HG03432 (cell line): ENCODE measurements at regions not wholly inside any gene's neighbourhood (a gene's known extent, or its start where the extent isn't known, plus 50 kb on each side); places are given as distances from the start of the nearest gene placed in this dataset.

Experiments
- ATAC-seq: cut with Tn5 transposase; IDR thresholded peaks from one replicate; pipeline ENCODE4 v1.9.1; 2021; ENCODE audit warnings: mild to moderate bottlenecking, moderate library complexity; ENCODE audit not compliant: unreplicated experiment

DNA sequence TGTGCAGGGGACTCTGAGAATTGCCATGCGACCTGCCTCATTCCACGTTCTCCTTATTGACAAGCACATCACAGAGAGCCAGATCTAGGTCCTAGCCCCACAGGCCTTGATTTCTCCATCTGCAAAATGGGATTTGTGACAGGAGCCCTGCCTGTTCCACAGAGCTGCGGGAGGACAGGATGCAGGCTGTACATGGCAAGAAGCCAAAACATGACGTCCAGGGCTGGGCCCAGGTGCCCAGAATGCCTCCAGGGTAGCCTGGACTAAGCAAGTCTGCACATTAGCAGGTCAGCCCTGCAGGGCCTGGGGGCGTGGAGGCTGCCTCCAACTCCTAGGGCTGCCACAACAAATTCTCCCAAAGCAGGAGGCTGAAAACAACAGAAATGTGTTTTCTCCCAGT, 235.7 kb upstream of the SDK2 start:
- ATAC-seq, result no peak

GRCh38 chr17:73882590-73882989, 238.3 kb upstream of the SDK2 start:
- ATAC-seq, result no peak

- no peak for ATAC-seq
Observed at GRCh38 chr17:73883175-73883574, 238.9 kb upstream of the SDK2 start.

DNA sequence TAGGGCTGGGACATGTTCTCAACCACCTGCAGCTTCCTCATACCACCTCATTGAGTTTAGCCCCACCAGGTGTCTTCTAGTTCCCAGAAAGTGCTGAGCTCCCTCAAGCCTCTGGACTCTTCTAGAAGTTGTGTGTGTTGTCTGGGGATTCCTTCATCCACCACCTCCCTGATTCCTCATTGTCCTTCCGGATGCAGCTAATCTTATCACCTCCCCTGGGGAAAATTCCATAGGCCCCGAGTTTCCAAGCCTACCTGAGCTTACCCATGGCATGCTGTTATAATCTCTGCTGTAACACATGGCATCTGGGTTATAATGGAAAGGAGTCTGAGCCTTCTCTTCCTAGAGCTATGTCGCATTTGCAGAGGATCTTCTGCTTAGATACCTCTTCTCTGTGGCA, 243.5 kb upstream of the SDK2 start:
- no peak for ATAC-seq

DNA sequence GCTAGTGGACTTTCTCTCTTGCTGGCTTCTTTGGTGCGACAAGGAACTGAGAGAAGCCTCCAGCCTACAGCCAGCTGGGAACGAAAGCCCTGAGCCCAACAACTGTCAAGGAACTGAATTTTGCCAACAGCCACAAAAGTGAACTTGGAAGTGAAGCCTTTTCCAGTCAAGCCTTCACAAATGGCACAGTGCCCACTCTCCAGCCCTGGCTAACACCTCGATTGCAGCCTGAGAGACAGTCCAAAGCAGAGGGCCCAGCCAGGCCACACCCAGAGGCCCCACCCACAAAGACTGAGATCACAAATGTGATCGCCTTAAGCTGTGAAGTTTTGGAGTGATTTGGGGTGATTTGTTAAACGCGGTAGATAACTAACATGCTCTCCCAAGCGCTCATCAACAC, 244.6 kb upstream of the SDK2 start:
- ATAC-seq, result no peak

DNA sequence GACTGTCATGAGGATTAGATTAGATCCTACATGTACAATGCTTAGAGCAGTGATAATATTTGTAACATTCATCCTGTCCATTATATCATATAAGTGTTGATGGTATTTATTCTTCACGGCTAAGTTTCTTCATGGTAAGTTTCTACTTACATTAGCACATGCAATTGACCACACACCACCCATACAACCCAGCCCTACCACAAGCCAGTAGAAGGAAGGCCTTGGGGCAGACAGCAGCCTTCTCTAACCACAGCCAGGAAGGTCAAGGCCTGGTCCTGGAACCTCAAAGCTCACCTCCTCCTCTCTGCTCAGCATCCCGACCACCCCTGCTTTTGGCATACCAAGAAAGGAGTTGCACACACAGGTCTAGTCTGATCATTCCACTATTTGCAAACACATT, 245.2 kb upstream of the SDK2 start:
- ATAC-seq, result no peak

GRCh38 chr17:73890831-73891405, 246.7 kb upstream of the SDK2 start:
- no peak for ATAC-seq

DNA sequence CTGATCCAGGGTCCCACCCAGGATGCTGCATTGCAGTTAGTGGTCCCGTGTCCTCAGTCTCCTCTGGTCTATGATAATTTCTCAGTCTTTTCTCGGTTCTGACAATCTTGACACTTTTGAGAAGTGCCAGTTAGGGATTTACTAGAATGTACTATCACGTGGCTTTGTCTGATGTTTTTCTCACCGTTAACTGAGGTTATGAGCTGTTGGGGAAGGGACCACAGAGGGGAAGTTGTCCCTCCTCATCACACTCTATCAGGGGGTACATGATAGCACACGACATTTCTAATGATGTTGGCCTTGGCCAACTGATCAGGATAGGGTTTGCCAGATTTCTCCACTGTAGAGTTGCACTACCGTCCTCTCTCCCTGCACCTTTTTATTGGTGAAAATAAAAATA, 250.9 kb upstream of the SDK2 start:
- no peak for ATAC-seq

GRCh38 chr17:73896966-73897365, 252.7 kb upstream of the SDK2 start:
- ATAC-seq, result no peak

DNA sequence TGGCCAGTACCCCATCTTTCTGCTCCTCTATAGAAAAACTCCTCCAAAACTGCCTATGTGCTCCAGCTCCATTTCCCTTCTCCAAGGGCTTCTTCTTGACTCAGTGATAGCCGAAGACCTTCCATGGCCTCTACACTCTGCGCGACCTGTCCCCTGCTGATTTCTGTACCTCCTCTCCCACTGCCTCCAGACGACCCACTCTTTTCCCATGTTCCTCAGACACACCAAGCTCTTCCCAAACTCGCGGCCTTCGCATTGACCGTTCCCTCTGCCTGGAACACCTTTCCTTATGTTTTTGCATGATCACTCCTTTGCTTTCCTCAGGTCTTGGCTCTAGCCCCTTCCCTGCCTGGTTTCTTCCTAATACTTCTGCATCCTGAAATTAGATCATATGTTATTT, 255.6 kb upstream of the SDK2 start:
- ATAC-seq, result no peak

DNA sequence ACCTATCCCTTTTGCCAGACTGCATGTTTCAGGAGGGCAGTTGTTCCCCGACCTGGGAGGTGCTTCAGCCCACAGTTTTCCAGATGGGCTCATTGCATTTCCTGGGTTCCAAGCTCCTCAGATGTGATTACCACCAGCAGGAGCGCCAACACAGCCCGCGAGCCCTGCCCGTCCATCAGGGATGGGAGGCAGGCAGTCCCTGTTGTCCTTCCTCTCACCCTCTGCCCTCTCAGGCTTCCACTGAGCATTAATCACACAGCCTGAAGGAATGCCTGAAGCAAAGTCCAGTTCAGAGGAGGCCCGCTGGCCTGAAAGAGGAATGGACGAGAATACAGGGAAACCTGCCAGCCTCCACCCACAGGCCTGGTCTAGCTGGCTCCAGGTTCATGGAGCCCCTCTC, 256.3 kb upstream of the SDK2 start:
- ATAC-seq, result no peak

DNA sequence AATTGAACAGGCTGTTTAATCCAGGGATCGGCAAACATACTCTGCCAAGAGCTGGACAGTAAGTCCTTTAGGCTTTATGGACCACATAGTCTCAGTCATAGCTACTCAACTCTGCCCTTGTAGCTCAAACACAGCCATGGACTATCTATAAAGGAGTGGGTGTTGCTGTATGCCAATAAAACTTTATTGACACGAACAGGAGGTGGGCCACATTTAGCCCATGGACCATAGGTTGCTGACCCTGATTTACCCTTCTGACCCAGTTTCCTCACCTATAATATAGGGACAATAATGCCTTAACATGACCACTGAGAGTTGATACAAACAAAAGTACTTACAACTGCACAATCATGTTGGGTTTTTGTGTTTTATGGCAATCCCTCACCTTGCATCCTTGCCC, 257.0 kb upstream of the SDK2 start:
- ATAC-seq, result no peak

GRCh38 chr17:73901661-73902415, 257.6 kb upstream of the SDK2 start:
- ATAC-seq, result no peak

- no peak for ATAC-seq
Observed at GRCh38 chr17:73902416-73903181, 258.4 kb upstream of the SDK2 start.

DNA sequence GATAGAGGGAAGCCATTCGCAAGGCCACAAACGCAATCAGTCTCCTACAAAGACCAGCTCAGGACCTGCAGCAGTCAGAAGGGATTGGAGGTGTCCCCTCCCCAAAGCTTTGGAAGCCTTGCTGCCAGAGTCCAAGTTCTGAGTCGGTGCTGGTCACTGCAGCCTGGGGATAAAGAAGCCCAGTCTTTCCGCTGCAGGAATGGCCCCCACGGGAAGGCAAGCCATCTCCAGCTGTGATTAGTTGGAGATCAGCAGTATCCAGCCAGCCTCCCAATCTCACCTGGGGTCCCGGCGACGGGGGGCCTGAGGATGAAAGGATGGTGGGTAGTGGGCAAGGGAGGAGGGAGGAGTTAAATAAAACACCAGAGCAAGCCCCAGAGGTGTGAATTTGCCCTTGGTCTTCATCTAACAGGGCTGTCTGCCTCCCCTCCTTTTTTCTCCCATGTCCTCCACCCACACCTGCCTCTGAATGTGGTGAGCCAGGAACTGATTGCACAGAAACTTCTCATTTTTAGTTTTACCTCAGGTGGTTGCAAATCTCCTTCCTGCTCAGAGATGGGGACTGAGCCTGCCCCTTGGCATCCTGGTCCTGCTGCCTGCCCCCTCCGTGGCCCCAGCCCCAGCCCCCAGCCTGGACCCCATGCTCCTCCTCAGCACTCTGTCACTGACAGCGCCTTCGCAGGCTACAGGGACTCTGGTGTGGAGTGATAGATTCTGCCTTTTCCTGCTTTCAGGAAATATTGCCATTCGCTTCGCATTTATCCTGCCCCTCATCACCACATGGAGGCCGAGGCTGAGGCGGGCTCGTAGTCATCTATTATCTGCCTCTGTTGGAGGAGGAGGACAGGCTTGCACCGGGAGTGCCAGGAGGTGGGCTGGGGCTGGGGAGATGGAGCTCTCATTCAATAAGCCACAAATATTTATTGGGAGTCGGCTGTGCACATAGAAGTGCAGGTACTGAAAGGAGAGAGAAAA, 262.9 kb upstream of the SDK2 start:
- ATAC-seq, result no peak

GRCh38 chr17:73909186-73909585, 264.9 kb upstream of the SDK2 start:
- ATAC-seq, result no peak

DNA sequence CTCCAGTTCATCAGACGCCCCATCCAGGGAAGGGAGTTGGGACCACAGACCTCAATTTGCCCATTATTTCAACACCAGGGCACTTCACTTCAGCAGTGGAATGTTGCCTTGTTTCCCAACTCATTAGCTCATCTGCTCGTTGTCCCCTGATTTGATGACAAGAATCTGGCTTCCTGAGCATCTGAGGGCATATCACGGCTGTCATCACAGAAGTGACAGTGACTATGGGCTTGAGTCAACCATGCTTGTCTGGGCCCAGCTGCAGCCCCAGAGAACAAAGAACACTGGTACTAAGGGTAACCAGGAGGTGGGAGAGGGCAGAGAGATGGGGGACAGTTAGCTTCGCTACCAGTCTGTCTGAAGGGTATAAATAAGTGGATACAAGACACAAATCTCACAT, 266.0 kb upstream of the SDK2 start:
- ATAC-seq, result no peak

GRCh38 chr17:73910821-73911515, 266.7 kb upstream of the SDK2 start:
- ATAC-seq, result no peak

- ATAC-seq, result no peak
Observed at GRCh38 chr17:73911726-73912372, 267.6 kb upstream of the SDK2 start.

GRCh38 chr17:73912373-73912746, 268.1 kb upstream of the SDK2 start:
- no peak for ATAC-seq
